Stomach (tissue), 8 donors: ENCODE measurements at regions not wholly inside any gene's neighbourhood (a gene's known extent, or its start where the extent isn't known, plus 50 kb on each side); places are given as distances from the start of the nearest gene placed in this dataset.

Source experiments
- DNase-seq, 2 donors: peaks; one replicate each; pipeline versions ENCODE4 v3.0.0 to v3.0.0-alpha.2; 2013 to 2019
- H3K27ac ChIP-seq, 5 donors: fragments of 200-600 bp in 4 of 5; sonication (generic) in 4 of 5; one replicate each; pipeline ENCODE4 v1.5.1; 2013 to 2019; ENCODE audit warnings: mild to moderate bottlenecking in 1 of 5, moderate library complexity in 1 of 5
- H3K27me3 ChIP-seq, 3 donors: fragments of 200-600 bp; sonication (generic); one replicate each; pipeline ENCODE4 v1.5.1; 2017 to 2019; ENCODE audit warnings: mixed run types in 1 of 3
- H3K36me3 ChIP-seq, 4 donors: fragments of 200-600 bp; sonication (generic); 1 replicate in 3 of 4; 2 replicates in 1 of 4; pipeline ENCODE4 v1.5.1; 2016 to 2019
- H3K4me1 ChIP-seq, 4 donors: fragments of 200-600 bp; sonication (generic); one replicate each; pipeline ENCODE4 v1.5.1; 2016 to 2019
- H3K4me3 ChIP-seq, 4 donors: fragments of 200-600 bp; sonication (generic) in 3 of 4; one replicate each; pipeline ENCODE4 v1.5.1; 2016 to 2019; ENCODE audit warnings: mild to moderate bottlenecking in 1 of 4
- H3K9me3 ChIP-seq, 4 donors: fragments of 200-600 bp; sonication (generic); one replicate each; pipeline ENCODE4 v1.5.1; 2016 to 2019
- EP300 ChIP-seq: sonication (generic); formaldehyde crosslinking; IDR thresholded peaks from one replicate; pipeline ENCODE4 v1.6.1; 2017; ENCODE audit warnings: antibody characterized with exemption
- POLR2A ChIP-seq, 4 donors: fragments of 450-650 bp; IDR thresholded peaks; one replicate each; pipeline ENCODE4 v1.6.1; 2016; ENCODE audit warnings: antibody characterized with exemption in 4 of 4, control low read depth in 2 of 4, mild to moderate bottlenecking in 1 of 4, moderate library complexity in 1 of 4
- POLR2AphosphoS5 ChIP-seq, 3 donors: sonication (generic); formaldehyde crosslinking; IDR thresholded peaks; one replicate each; pipeline ENCODE4 v1.6.1; 2016; ENCODE audit warnings: antibody characterized with exemption in 3 of 3
- WGBS, 5 donors: extraction: QIAGEN DNeasy Blood & Tissue Kit in 3 of 5; methylation state at CpG; one replicate each; pipeline versions ENCODE4 v1.1.5 to v1.1.7; 2013 to 2018; 5-methylcytosine and 5-hydroxymethylcytosine counted together
- intact Hi-C: fragments of 100-400 bp; cut with DNase I; formaldehyde crosslinking; loops from one replicate; pipeline ENCODE4 v1.15.1; 2023; ENCODE audit warnings: low total_unique reads
- TF ChIP-seq, protein P1 (sequence below), 7 experiments: fragments of 450-650 bp in 4 of 7; fragments of 200-600 bp in 3 of 7; sonication (generic) in 3 of 7; IDR thresholded peaks; one replicate each; pipeline ENCODE4 v1.5.1; 2016 to 2019; ENCODE audit warnings: antibody characterized with exemption in 7 of 7, control low read depth in 2 of 7, mild to moderate bottlenecking in 1 of 7
- donor health status: healthy with polysubstance abuse.
- donor health status: Bipolar disorder and iron deficiency.
- donor health status: healthy.

DNA sequence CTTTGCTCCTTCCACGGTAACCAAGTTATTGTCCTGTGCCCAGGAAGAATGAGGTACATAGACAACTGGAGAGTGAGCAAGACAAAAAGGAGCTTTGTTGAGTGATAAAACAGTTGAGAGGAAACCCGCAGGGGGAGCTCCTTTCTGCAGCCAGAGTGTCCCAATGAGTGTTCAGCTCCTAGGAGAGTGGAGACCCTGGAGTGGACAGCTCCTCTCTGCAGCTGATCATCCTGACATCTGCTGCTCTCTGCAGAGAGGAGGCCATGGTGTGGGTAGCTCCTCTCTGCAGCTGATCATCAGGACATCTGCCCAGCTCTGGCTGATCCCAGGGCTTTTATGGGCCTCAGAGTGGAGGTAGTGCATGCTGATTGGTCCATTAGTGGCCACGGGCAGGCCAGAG, 53.4 kb upstream of the PCDH15 start:
- Histone ChIP-seq H3K4me3 (no peak overlapping the region), H3K4me1 (no peaks in the 10 kb centered on the region), H3K9me3 (peaks cover 0 to 7% (median 4%) of the 10 kb centered on the region in 4 donors), H3K27ac (no peak overlapping the region), H3K36me3 (no peaks in the 10 kb centered on the region), H3K27me3 (no peaks in the 10 kb centered on the region)
- DNase-seq: no peak
- TF ChIP-seq EP300 (no peak), POLR2A (IDR thresholded peaks at IDR 0.05) (no peak), POLR2AphosphoS5 (IDR thresholded peaks at IDR 0.05) (no peak)
- TF ChIP-seq, protein P1, sequence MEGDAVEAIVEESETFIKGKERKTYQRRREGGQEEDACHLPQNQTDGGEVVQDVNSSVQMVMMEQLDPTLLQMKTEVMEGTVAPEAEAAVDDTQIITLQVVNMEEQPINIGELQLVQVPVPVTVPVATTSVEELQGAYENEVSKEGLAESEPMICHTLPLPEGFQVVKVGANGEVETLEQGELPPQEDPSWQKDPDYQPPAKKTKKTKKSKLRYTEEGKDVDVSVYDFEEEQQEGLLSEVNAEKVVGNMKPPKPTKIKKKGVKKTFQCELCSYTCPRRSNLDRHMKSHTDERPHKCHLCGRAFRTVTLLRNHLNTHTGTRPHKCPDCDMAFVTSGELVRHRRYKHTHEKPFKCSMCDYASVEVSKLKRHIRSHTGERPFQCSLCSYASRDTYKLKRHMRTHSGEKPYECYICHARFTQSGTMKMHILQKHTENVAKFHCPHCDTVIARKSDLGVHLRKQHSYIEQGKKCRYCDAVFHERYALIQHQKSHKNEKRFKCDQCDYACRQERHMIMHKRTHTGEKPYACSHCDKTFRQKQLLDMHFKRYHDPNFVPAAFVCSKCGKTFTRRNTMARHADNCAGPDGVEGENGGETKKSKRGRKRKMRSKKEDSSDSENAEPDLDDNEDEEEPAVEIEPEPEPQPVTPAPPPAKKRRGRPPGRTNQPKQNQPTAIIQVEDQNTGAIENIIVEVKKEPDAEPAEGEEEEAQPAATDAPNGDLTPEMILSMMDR (IDR thresholded peaks at IDR 0.05): no peak
- WGBS, 5 donors: 76 to 93% (median 87%) methylated on average over 3 of the region's 3 CpGs
- intact Hi-C loops: no loop called here

DNA sequence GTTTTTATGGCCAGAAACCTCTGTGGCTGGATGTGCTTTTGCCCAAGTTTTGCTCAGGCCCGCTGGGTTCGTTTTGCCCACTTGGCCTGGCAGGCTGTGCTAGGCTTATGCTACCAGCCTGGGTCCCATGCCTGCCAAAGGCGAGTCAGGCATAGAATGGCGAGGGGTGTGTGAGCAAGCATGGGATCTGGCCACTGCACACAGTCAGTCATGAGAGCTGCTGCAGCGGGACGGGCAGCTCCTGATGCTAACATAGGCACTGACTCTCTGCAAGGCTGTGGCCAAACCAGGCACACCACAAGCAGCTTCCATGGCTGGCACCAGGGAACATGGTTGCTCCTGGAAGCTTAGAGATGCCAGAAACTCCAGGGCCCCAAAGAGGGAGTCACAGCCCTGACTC, 52.9 kb upstream of the PCDH15 start:
- Histone ChIP-seq H3K36me3 (no peaks in the 10 kb centered on the region), H3K4me1 (no peaks in the 10 kb centered on the region), H3K27me3 (no peaks in the 10 kb centered on the region), H3K27ac (no peak overlapping the region), H3K4me3 (no peak overlapping the region), H3K9me3 (peaks cover 0 to 7% (median 6%) of the 10 kb centered on the region in 4 donors)
- 75 to 90% (median 87%) methylated on average over 4 to 6 of the region's 6 CpGs for WGBS, 5 donors
- TF ChIP-seq POLR2A (IDR thresholded peaks at IDR 0.05) (no peak), POLR2AphosphoS5 (IDR thresholded peaks at IDR 0.05) (no peak), EP300 (no peak)
- TF ChIP-seq, protein P1 (IDR thresholded peaks at IDR 0.05): no peak
- no peak for DNase-seq
- intact Hi-C loops: no loop called here
